ENCODE measurements at regions not wholly inside any gene's neighbourhood (a gene's known extent, or its start where the extent isn't known, plus 50 kb on each side); places are given as distances from the start of the nearest gene placed in this dataset.
"Not testable (repeated sequence)": the region's sequence is repeated elsewhere in the genome, so short reads cannot be mapped to it uniquely, and the experiment has no call there.

DNA sequence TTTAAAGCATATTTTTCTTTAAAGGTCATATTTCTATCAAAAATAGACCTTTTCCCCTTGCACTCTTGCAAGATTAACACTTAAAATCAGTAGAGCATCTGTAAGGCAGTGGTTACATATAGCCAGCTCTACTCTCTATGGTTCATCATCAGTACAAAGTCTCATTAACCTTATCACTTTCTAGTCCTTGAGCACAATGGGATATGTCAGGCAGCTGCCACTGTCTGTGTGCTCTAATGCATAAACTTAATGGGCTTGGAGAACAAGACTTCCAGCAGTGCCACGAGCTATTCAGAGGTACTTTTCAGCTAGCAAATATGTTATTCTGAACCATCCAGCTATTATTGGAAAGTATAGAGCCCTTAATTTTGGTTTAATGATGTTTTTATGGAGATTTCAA lies 393.7 kb downstream of the GASK1B start:
- DNase-seq: no peak

GRCh38 chr4:157776930-157777528 lies 395.8 kb downstream of the GASK1B start:
- DNase-seq: no peak

DNA sequence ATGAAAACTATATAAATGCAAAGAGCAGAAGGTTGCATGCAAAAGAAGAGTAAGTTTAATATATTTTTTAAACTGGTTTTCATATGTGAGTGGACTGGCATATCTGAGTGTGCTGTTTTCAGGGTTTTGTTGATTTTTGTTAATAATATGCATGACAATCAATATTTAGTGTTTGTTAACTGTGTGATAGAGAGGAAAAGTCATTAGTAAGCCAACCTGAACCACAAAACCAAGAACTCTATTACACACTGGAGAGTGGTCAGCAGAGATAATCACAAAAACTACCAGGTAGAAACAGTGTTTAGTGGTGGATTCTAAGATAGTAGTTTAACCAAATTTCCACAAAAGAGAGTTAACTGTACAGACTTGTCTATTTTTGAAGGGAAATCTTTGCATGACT lies 396.9 kb downstream of the GASK1B start:
- no peak for DNase-seq

DNA sequence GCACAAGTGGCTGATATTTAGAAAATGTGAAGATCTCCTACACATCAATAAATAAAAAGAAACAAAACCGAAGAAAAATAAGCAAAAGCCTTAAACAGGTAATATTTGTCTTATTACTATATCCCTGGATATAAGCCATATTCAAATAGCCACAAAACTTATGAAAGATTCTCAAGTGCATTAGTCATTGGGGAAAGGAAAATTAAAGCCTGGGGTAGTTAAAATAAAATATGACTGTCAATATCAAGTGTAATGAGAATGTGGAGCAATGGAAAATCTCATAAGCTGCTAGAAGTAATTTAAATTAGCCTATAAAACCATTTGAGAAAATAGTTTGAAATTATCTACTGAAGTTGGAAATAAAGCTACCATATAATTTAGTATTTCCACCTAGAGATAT lies 399.9 kb downstream of the GASK1B start:
- DNase-seq: no peak

- no peak for DNase-seq
Measured at GRCh38 chr4:157768419-157768818, 404.4 kb downstream of the GASK1B start.

DNA sequence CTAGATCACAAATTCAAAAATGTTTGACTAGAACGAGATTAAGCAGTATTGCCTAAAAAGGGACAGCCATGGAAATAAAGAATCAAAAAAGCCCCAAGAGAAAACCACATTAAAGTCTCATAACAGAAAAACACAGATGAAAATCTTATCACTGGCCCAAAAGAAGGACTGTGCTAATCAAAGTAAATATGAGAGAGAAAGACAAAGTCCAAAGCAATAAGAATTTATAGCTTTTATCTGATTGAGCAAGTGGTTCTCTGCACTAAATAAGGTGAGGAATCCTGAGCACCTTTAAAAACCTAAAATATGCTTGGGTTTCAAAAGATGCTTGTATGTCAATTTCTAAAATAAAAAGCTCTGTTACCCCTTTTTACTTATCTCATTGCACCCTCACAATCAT lies 409.3 kb downstream of the GASK1B start:
- DNase-seq: no peak

DNA sequence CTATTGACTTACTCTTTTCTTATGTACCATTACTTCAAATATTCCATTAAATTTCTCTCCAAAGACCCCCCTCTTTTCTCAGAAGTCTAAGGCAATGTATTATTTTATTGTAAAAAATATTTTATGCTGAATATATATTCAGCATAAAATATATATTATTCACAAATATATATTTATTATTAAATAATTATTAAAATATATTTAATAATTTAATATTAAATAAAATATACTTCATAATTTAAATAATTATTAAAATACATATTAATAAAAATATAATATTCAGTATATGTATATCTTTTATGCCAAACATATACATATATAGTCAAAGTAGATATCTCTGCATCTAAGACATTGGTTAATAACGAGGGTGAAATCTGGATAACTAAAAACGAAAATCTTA lies 418.4 kb downstream of the GASK1B start:
- no peak for DNase-seq

DNA sequence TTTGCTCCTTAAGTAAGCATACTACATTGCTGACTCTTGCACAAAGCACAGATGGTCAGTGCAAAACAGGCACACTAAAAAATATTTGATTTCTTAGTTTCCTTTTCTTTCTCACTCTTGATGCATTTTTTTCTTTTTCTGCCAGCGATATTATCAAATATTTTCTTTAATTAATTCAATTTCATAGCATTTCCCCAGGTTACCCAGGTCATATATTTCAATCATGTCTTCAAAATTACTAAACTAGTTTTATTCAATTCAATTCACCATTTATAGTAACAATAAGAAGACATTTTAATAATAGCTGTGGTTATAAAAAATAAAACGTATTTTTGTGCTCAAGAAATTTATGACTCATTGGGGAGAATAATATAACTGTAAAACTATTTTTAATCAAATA lies 421.2 kb downstream of the GASK1B start:
- no peak for DNase-seq

DNA sequence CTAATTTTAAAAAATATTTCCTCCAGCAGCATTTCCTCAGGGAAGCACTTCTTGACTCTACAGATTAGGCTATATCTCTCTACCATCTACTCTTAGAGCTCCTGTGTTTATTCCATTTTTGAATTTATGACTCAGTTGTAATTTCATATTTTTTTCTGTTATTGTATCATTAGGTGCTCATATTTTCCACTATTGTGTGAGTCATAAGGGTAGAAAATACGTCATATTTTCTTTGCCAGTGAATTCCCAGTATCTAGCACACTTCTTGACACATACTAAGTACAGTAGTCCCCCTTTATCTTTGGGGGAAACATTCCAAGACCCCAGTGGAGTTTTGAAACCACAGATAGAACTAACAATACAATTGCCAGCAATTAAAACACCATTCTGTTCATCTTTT lies 431.2 kb downstream of the GASK1B start:
- no peak for DNase-seq

DNA sequence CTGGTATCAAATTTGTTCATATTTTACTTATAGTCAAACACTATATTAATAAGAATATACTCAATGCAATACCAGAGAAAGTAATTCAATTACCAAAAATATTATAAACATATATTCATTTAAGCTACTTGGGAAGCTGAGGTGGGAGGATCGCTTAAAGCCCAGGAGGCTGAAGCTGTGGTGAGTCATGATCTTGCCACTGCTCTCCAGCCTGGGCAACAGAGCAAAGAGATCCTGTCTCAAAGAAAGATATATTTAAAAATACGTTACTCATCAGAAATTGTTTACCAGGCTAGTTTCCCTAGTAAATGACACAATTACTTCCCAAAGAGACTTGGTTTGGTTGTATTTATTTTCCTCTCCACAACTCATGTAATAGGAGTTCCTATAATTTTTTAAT lies 433.6 kb downstream of the GASK1B start:
- no peak for DNase-seq

DNA sequence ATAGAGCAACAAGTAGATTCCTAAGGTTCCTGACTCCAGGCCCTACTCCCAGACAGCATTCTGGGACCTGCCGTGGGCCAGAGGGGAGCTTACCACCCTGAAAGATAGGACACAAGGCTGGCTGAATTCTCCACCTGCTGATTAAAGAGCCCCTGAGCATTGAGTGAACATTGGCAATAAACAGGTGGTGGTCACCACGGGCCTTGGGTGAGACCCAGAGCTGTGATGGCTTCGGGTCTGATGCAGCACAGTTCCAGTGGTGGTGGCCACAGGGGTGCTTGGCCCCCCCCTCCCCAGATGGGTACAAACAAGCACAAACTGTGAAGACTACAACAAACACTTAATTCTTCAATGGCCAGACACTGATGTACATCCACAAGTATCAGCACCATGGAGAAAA lies 444.6 kb downstream of the GASK1B start:
- DNase-seq: no peak

- no peak for DNase-seq
Measured at GRCh38 chr4:157727163-157727562, 445.7 kb downstream of the GASK1B start.

DNA sequence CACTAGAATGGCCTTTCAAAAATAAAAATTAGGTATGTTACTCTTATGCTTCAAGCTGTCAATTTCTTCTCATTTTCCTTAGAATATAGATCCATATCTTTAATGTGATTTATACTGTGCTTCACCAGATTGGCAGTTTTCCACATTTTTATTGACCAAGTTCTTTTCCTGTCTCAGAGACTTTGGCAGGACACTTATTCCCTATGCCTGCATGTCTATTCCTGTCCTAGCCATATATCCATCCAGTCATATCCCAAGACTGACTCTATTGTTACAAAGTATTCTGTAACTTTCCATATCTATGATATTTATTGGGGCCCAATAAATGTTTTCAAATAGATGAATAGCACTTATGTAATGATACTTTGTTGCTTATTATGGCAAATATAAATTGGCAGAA lies 450.7 kb downstream of the GASK1B start:
- DNase-seq: no peak

DNA sequence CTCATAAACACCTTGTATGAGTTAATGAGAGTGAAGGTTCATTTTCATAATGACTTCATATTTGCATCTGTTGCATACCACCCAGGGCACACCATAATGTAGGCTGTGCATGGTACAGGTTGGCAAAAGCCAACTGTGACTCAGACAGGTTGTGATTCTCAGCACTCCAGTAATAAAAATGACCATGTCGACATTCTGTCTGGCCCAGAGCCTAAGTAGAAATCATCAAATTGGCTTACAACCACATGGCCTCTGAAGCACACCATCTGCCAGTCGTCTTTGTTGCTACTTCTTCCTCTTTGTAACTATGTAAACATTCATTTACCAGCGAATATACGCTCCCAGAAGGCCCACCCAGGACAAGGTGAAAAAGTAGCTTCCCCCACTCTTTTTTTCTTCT lies 459.5 kb downstream of the GASK1B start:
- DNase-seq: no peak

DNA sequence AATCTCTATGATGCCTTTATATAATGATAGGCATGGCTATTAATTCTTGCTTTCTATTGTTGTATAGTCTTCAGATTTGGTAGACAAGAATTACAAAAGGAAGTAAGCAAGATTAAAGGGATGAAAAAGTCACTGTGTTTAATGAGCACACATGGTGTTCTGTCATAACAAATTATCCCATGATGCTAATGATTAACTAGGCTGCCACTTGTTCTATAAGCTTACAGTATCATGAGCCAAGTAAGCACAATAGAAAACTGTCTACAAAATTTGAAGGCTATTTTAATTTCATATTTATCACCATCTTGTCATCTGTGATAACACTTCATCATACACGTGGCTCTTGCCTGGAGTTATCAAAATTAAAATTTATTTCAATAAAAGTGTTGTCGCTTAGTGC lies 466.7 kb downstream of the GASK1B start:
- no peak for DNase-seq

- DNase-seq: no peak
Measured at GRCh38 chr4:157702831-157703230, 470.0 kb downstream of the GASK1B start.

DNA sequence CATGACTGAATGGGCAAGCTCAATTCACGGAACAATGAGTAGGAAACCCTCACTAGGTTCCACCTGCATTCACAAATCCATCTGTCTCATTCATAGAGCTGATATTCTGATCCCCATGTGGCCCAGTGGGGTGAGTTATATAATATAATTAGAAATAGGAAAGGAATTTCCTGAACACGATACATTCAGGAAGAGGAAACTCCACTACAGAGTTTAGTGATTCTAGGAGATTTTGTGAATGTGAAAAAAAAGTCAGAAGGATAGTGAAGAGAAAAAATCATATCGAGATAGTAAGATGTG lies 471.2 kb downstream of the GASK1B start:
- no peak for DNase-seq

DNA sequence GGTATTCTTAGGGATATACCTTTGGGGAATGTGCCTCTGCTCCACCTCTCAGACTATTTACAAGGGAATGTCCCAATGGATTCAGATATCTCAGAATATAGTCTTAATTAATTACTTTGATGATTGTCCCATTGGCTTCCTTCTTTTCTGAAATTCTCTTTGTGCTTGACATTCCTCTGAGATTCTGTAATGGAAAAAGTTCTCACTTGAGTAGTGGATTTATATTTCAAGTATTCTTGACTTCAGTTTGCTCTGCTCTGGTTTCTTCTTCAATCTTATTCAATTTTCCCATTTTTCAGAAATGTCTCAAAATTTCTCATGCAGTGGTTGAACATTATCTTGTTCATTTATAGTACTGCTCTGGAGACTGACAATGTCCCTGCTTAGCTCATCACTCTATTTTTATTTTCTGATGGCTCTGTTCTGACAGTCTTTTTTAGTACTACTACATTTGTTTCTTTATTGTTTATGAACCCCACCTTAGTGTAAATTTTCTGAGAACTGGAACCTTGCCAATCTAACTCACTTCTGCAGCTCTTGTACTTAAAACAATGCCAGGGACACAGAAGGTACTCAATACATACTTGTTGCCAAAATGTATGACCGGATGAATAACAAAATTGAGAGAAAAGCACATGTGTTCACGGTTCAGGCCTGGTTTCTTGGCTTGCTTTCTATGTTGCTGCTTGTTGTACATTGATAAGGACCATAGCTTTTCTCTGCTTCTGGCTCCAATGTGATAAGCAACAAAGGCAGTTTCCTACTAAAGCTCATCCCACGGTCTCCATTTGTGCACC lies 471.7 kb downstream of the GASK1B start:
- no peak for DNase-seq

DNA sequence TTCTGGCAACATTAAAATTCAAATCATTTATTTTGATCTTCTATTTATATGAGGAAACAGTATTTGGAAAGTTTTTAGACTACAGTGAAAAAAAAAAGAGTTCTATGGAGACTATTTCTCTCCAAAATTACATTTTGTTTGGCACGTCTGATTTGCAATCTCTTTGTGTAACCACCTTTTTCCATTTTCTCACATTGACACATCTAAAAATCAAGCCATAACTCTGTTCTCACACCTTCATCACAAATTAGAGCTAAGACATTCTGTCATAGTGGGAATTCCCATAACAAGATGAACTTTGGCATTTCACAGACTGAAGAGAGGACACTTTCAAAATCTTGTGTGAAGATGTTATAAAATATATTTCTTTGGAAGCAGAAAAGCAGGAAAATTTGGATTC lies 468.9 kb downstream of the GRIA2 start:
- DNase-seq: no peak

- DNase-seq: no peak
Measured at GRCh38 chr4:157687971-157688370, 467.4 kb downstream of the GRIA2 start.

- not testable (repeated sequence) for DNase-seq
Measured at GRCh38 chr4:157679326-157679725, 458.8 kb downstream of the GRIA2 start.

DNA sequence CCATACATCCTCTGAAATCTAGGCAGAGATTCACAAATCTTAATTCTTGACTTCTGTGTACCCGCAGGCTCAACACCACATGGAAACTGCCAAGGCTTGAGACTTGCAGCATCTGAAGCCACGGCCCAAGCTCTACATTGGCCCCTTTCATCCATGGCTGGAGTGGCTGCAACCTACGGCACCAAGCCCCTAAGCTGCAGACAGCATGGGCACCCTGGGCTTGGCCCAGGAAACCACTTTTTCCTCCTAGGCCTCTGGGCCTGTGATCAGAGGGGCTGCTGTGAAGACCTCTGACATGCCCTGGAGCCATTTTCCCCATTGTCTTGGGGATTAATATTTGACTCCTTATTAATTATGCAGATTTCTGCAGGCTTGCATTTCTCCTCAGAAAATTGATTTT lies 457.9 kb downstream of the GRIA2 start:
- DNase-seq: no peak

- no peak for DNase-seq
Measured at GRCh38 chr4:157674699-157675098, 454.2 kb downstream of the GRIA2 start.

GRCh38 chr4:157667836-157668235 lies 447.3 kb downstream of the GRIA2 start:
- DNase-seq: no peak

DNA sequence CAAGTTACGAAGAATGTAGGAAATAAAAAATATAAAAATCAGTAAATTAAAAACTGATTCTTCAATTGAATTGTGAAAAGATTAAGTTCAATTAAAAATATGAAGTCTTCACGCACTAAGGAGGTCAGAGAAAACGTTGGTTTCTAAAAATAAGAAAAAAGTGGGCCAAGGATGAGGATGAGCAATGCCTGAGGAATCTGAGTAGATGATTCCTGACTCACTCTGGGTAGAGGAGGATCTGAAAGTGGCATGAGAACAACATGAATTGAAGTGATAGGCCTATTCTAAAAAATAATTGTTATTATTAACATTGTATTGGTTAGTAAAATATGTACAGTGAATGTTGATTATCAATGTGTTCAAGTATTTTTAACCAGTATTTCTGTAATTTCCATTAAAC lies 444.2 kb downstream of the GRIA2 start:
- DNase-seq: no peak

Data from T-helper 2 cell (primary cell).